ENCODE measurements at regions not wholly inside any gene's neighbourhood (a gene's known extent, or its start where the extent isn't known, plus 50 kb on each side); places are given as distances from the start of the nearest gene placed in this dataset.

GRCh38 chr6:125549202-125549884 is 200.1 kb upstream of the HEY2 start:
- H3K4me1 ChIP-seq (replicated peaks): no peaks in the 10 kb centered on the region
- no peaks in the 10 kb centered on the region for H3K27me3 ChIP-seq (replicated peaks)
- no peak for DNase-seq (ENCODE audit: low read depth in 1 of 2, low spot score in 2 of 2)
- H3K27ac ChIP-seq: no peak overlapping the region
- H3K9me3 ChIP-seq (replicated peaks): no peaks in the 10 kb centered on the region
- H3K4me3 ChIP-seq: no peak overlapping the region
- H3K36me3 ChIP-seq: no peaks in the 10 kb centered on the region

DNA sequence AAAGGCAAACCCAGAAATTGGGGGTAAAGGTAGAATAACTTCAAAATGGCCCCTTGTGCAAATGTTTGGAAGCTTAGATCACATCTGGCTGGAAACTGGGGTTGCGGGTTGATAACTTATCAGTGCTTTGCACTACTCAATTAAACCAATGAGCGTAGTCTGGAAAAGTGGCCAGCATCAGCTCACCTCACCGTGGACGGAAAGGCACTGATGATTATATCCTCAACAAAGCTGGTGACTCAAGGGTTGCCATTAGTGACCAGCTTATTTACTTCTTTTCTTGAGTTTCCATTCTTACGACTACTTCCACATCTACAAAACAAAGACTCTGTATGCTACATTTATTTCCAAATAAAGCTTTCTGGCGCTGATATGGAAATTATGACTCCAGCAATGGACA is 198.5 kb upstream of the HEY2 start:
- no peak for DNase-seq (ENCODE audit: low read depth in 1 of 2, low spot score in 2 of 2)
- no peak overlapping the region for H3K4me3 ChIP-seq
- no peaks in the 10 kb centered on the region for H3K9me3 ChIP-seq (replicated peaks)
- H3K27me3 ChIP-seq (replicated peaks): no peaks in the 10 kb centered on the region
- H3K27ac ChIP-seq: no peak overlapping the region
- H3K36me3 ChIP-seq: no peaks in the 10 kb centered on the region
- H3K4me1 ChIP-seq (replicated peaks): no peaks in the 10 kb centered on the region

- no peak for DNase-seq (ENCODE audit: low read depth in 1 of 2, low spot score in 2 of 2)
- Histone ChIP-seq H3K36me3 (no peaks in the 10 kb centered on the region), H3K4me1 (replicated peaks) (no peaks in the 10 kb centered on the region), H3K9me3 (replicated peaks) (no peaks in the 10 kb centered on the region), H3K27ac (no peak overlapping the region), H3K4me3 (no peak overlapping the region), H3K27me3 (replicated peaks) (no peaks in the 10 kb centered on the region)
These were observed 196.6 kb upstream of the HEY2 start for GRCh38 chr6:125552819-125553218.

DNA sequence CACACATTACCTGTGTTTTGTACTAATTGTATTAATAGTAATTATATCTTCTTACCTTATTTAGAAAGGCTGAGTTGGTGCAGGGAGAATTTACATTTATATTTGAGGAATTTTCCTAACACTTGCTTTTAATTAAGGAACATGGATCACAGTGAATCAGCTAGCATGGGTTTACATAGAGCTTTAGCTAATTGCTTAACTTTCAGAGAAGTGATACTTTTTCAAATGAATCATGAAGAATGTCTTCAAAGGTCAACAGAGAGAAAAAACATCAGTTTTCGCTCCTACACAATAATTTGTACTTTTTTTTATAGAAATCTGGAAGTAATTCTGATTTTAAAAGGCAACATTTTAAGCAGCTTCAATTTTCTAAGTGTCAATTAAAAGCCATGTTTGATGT is 195.0 kb upstream of the HEY2 start:
- no peaks in the 10 kb centered on the region for H3K27me3 ChIP-seq (replicated peaks)
- no peak for DNase-seq (ENCODE audit: low read depth in 1 of 2, low spot score in 2 of 2)
- no peak overlapping the region for H3K27ac ChIP-seq
- H3K36me3 ChIP-seq: no peaks in the 10 kb centered on the region
- no peaks in the 10 kb centered on the region for H3K9me3 ChIP-seq (replicated peaks)
- H3K4me1 ChIP-seq (replicated peaks): no peaks in the 10 kb centered on the region
- no peak overlapping the region for H3K4me3 ChIP-seq

DNA sequence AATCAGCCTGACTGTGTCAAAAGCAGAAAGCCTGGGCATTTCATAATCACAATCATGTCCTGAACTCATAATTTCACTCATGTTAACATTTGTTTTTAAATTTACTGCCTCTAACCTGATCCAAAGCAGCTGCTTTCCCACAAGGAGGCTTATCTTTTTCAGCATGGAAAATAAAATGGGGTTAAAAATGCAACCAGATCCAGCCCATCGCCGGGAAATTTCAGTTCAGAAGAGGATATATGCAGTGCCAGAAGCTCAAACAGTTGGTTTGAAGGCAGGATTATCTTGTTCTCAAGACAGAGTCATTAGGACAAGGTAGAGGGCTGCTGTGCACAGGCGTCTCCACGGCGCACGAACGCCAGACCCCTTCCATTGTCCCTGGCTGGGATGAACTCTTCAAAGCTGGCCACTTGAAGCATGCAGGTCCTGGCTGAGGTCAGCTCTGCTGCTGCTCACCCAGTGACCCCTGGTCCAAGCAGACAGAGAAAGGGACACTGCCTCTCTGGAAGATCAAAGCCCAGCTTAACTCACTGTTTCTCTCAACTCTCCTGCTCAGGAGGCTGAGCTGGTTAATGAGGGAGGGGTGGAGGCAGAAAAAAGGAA is 191.1 kb upstream of the HEY2 start:
- H3K4me1 ChIP-seq (replicated peaks): no peaks in the 10 kb centered on the region
- H3K27me3 ChIP-seq (replicated peaks): no peaks in the 10 kb centered on the region
- H3K9me3 ChIP-seq (replicated peaks): no peaks in the 10 kb centered on the region
- H3K4me3 ChIP-seq: no peak overlapping the region
- H3K27ac ChIP-seq: no peak overlapping the region
- H3K36me3 ChIP-seq: no peaks in the 10 kb centered on the region
- DNase-seq (ENCODE audit: low read depth in 1 of 2, low spot score in 2 of 2): no peak

DNA sequence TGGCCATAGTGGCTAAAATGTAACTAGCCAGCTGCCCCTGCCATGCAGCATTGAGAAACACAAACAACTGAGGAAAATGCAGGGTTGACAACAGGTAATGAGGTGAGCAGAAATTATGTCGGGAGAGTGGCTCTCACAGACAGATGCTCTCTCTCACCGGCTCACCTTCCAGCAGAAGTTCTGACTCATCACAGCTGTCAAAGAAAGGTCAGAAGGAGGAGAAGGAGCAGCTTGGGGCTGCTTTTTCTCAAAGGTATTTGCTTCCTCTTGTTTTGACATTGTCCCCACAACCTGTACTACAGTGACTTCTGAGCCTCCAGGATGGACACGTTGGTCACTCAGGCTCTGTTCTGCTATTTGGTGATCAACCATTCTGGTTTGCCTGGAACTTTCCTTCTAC is 190.5 kb upstream of the HEY2 start:
- Histone ChIP-seq H3K4me3 (no peak overlapping the region), H3K4me1 (replicated peaks) (no peaks in the 10 kb centered on the region), H3K27me3 (replicated peaks) (no peaks in the 10 kb centered on the region), H3K36me3 (no peaks in the 10 kb centered on the region), H3K27ac (no peak overlapping the region), H3K9me3 (replicated peaks) (no peaks in the 10 kb centered on the region)
- no peak for DNase-seq (ENCODE audit: low read depth in 1 of 2, low spot score in 2 of 2)

DNA sequence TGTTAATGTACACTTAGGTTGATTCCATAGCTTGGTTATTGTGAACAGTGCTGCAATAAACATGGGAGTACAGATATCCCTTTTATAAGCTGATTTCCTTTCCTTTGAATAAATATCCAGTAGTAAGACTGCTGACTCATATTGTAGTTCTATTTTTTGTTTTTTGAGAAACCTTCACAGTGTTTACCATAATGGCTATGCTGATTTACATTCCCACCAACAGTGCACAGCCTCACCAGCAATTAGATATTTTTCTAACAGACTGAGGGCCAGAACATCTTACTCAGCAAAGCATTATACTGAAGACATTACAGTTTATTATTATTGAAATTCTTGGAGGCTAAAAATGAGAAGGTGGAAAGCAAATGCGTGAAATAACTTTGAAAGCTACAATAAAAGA is 187.3 kb upstream of the HEY2 start:
- DNase-seq (ENCODE audit: low read depth in 1 of 2, low spot score in 2 of 2): no peak
- H3K9me3 ChIP-seq (replicated peaks): no peaks in the 10 kb centered on the region
- no peaks in the 10 kb centered on the region for H3K4me1 ChIP-seq (replicated peaks)
- H3K4me3 ChIP-seq: no peak overlapping the region
- no peaks in the 10 kb centered on the region for H3K36me3 ChIP-seq
- no peak overlapping the region for H3K27ac ChIP-seq
- H3K27me3 ChIP-seq (replicated peaks): no peaks in the 10 kb centered on the region

DNA sequence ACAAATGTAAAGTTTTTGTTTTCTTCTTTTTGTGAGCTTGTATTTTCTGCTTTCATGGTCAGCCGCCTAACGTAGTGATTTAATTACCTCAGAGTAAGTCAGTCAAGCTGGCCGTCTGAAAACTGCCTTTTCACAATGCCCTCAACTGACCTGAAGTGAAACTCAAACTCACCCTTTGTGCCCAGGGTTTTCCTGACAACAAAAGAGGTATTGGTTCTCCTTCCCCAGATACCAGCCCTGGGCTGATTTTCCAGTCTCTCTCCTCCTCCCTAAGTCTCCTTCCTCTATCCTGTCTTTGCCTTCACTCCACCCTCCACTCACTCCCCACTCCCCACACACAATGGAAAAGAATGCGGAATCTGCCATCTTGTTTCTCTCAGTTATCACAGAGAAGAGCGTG is 184.5 kb upstream of the HEY2 start:
- no peaks in the 10 kb centered on the region for H3K36me3 ChIP-seq
- no peaks in the 10 kb centered on the region for H3K9me3 ChIP-seq (replicated peaks)
- DNase-seq (ENCODE audit: low read depth in 1 of 2, low spot score in 2 of 2): no peak
- no peak overlapping the region for H3K27ac ChIP-seq
- H3K4me3 ChIP-seq: no peak overlapping the region
- no peaks in the 10 kb centered on the region for H3K27me3 ChIP-seq (replicated peaks)
- H3K4me1 ChIP-seq (replicated peaks): no peaks in the 10 kb centered on the region

- H3K27ac ChIP-seq: no peak overlapping the region
- H3K4me1 ChIP-seq (replicated peaks): no peaks in the 10 kb centered on the region
- H3K9me3 ChIP-seq (replicated peaks): no peaks in the 10 kb centered on the region
- H3K4me3 ChIP-seq: no peak overlapping the region
- H3K36me3 ChIP-seq: no peaks in the 10 kb centered on the region
- DNase-seq (ENCODE audit: low read depth in 1 of 2, low spot score in 2 of 2): no peak
- H3K27me3 ChIP-seq (replicated peaks): no peaks in the 10 kb centered on the region
These were observed 182.0 kb upstream of the HEY2 start for GRCh38 chr6:125567407-125567806.

DNA sequence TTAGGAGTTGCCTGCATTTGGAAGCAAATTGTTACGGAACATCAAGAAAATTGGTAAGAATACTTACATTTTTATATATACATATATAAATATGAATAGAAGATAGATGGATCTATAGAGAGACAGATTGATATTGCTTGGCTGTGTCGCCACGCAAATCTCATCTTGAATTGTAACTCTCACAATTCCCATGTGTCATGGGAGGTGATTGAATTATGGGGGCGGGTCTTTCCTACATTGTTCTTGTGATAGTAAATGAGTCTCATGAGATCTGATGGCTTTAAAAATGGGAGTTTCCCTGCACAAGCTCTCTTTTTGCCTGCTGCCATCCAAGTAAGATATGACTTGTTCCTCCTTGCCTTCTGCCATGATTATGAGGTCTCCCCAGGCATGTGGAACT is 180.8 kb upstream of the HEY2 start:
- Histone ChIP-seq H3K9me3 (replicated peaks) (no peaks in the 10 kb centered on the region), H3K4me1 (replicated peaks) (no peaks in the 10 kb centered on the region), H3K27me3 (replicated peaks) (no peaks in the 10 kb centered on the region)

GRCh38 chr6:125570526-125570925 is 178.9 kb upstream of the HEY2 start:
- Histone ChIP-seq H3K27me3 (replicated peaks) (no peaks in the 10 kb centered on the region), H3K36me3 (no peaks in the 10 kb centered on the region), H3K4me3 (no peak overlapping the region), H3K9me3 (replicated peaks) (no peaks in the 10 kb centered on the region), H3K27ac (no peak overlapping the region), H3K4me1 (replicated peaks) (no peaks in the 10 kb centered on the region)
- DNase-seq (ENCODE audit: low read depth in 1 of 2, low spot score in 2 of 2): no peak

More for the DNA sequence above, 180.8 kb upstream of the HEY2 start:
- H3K4me3 ChIP-seq: no peak overlapping the region
- no peak for DNase-seq (ENCODE audit: low read depth in 1 of 2, low spot score in 2 of 2)
- no peak overlapping the region for H3K27ac ChIP-seq
- H3K36me3 ChIP-seq: no peaks in the 10 kb centered on the region

DNA sequence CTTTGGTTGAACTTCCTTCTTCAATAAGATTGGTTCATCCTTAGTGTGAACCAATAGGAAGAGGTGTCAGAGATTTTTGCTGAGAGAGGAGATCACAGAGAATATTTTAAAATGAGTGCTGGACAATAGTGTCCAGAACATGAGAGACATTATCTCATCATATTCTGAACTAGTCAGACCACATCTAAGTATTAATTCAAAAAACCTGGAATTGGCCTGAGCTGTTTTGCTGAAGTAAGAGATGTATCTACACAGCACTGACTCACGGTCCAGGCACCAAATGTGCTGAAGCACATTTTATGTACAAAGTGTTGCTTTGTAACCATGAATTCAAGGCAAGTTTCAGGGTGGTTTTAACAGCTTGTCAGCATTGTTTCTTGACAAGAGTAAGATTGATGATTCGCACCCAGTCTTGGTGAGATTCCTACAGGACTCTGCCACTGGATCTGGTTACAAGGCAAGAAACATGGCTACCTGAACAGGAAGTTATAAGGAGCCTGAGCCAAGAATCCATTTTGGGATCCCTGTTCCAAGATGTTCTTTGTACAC is 178.2 kb upstream of the HEY2 start:
- no peaks in the 10 kb centered on the region for H3K9me3 ChIP-seq (replicated peaks)
- no peak overlapping the region for H3K27ac ChIP-seq
- H3K4me3 ChIP-seq: no peak overlapping the region
- DNase-seq (ENCODE audit: low read depth in 1 of 2, low spot score in 2 of 2): no peak
- H3K36me3 ChIP-seq: no peaks in the 10 kb centered on the region
- no peaks in the 10 kb centered on the region for H3K4me1 ChIP-seq (replicated peaks)
- 0 out of 2 replicates have a peak, but pooled peaks cover under 1% of the 10 kb centered on the region for H3K27me3 ChIP-seq (replicated peaks)

GRCh38 chr6:125574604-125575003 is 174.8 kb upstream of the HEY2 start:
- Histone ChIP-seq H3K27me3 (replicated peaks) (peaks cover 2% of the 10 kb centered on the region; the same call in 1 of the 2 replicates), H3K36me3 (no peaks in the 10 kb centered on the region), H3K4me1 (replicated peaks) (no peaks in the 10 kb centered on the region), H3K9me3 (replicated peaks) (no peaks in the 10 kb centered on the region), H3K27ac (no peak overlapping the region), H3K4me3 (no peak overlapping the region)
- DNase-seq (ENCODE audit: low read depth in 1 of 2, low spot score in 2 of 2): no peak

- no peak for DNase-seq (ENCODE audit: low read depth in 1 of 2, low spot score in 2 of 2)
- Histone ChIP-seq H3K9me3 (replicated peaks) (no peaks in the 10 kb centered on the region), H3K36me3 (no peaks in the 10 kb centered on the region), H3K4me3 (no peak overlapping the region), H3K27me3 (replicated peaks) (peaks cover 2% of the 10 kb centered on the region), H3K27ac (no peak overlapping the region), H3K4me1 (replicated peaks) (no peaks in the 10 kb centered on the region)
These were observed 172.2 kb upstream of the HEY2 start for GRCh38 chr6:125577124-125577662.

All from SJSA1 (cell line).